Dermis blood vessel endothelial cell (primary cell): ENCODE measurements at regions not wholly inside any gene's neighbourhood (a gene's known extent, or its start where the extent isn't known, plus 50 kb on each side); places are given as distances from the start of the nearest gene placed in this dataset.

Source experiments
- DNase-seq: peaks from one replicate; pipeline ENCODE4 v3.0.0; 2010

GRCh38 chr10:36194276-36194675 lies 552.2 kb upstream of the FZD8 start:
- DNase-seq: no peak

GRCh38 chr10:36191009-36191408 lies 548.9 kb upstream of the FZD8 start:
- no peak for DNase-seq

GRCh38 chr10:36188461-36188860 lies 546.4 kb upstream of the FZD8 start:
- DNase-seq: no peak

DNA sequence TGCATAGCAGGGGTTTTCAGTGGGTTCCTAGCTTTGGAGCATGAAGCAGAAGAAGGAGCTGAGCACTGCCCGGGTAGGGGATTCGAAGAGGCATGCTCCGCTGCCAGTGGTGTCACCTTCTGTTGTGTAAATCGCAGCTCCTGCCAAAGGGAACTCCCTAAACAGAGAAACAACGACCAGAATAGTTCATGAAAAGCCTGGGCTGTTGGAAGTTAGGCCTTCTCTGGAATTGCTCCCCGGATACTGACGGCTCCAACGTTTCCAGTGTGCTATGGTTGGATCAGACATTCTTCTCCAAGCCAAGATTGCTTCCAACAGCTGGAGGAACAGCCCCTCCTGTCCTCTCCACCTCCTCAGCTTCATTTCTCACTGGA lies 546.0 kb upstream of the FZD8 start:
- no peak for DNase-seq

GRCh38 chr10:36187380-36188079 lies 545.4 kb upstream of the FZD8 start:
- no peak for DNase-seq

GRCh38 chr10:36185097-36185496 lies 543.0 kb upstream of the FZD8 start:
- DNase-seq: no peak

DNA sequence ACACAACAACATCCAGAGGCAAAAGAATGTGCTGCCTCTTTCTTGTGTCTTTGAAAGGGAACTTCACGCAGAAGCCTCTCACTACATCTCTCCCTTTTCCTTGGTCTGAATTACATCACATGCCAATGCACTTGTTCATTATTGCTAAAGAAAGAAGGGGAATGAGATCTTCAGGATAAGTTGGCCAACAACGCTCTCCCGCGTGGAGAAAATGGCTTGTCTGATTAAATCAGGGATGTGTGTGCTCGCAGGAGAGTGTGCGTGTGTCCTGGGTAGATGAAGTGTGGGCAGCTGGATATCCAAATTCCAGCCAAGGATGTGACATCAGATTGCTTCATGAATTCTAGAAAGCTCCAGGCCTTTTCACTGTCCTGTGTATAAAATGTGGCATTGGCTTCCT lies 541.6 kb upstream of the FZD8 start:
- DNase-seq: no peak

- DNase-seq: no peak
Measured at GRCh38 chr10:36183056-36183455, 541.0 kb upstream of the FZD8 start.

- no peak for DNase-seq
Measured at GRCh38 chr10:36182606-36183005, 540.5 kb upstream of the FZD8 start.

DNA sequence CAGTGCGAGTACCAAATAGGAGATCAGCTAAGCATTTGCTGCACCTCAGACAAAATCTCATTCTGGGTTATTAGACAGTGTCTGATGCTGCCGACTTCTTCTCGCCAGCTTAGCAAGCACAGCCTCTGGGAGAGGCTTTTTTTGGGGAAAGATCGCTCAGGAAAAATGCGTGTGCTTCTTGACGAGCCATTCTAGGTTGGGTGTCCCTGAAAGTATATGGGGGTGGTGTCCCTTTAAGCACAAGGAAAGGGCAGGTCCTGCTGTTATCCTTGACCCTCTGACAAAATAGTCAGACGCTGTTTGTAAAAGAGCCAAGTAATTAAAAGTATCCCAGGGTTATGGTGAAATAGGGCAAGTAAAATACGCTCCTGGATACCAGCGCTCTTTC lies 540.1 kb upstream of the FZD8 start:
- no peak for DNase-seq

DNA sequence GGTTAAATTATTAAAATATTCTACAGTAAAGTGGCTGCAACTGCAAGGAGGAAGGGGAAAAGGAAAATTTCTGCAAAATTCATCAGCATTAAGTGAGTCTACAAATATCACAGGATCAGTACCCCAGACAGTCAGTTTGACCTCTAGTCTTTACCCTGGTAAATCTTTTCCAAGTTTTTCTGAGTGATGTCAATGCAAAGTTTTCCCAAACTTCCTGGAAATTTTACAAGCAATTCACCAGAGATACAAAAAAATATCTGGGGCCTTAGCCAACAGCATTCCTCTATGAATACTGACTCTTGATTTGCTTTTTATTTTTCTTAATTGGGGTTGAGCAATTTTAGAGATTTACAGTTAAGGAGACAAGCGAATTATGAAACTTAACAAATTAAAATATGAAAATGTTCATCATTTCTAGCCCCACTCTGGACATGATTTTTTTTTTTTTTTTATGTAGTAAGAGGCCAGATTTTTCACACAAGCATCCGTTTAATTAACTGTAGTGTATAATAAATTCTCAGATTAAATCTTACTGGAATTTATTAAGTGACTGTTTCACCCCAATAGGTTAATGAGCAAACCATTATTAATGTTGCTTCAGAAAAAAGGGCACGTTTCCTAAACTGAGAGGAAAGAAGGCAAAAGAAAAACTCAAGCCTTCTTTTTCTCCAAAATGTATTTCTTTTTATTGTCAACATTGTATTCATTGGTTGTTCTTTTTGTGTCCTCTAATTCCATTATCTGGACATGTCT lies 539.5 kb upstream of the FZD8 start:
- DNase-seq: peak; percentile 12

- no peak for DNase-seq
Measured at GRCh38 chr10:36178616-36179015, 536.5 kb upstream of the FZD8 start.

- DNase-seq: no peak
Measured at GRCh38 chr10:36177071-36177470, 535.0 kb upstream of the FZD8 start.

- DNase-seq: no peak
Measured at GRCh38 chr10:36175954-36176353, 533.9 kb upstream of the FZD8 start.

GRCh38 chr10:36173364-36173763 lies 531.3 kb upstream of the FZD8 start:
- peak; percentile 93 for DNase-seq

DNA sequence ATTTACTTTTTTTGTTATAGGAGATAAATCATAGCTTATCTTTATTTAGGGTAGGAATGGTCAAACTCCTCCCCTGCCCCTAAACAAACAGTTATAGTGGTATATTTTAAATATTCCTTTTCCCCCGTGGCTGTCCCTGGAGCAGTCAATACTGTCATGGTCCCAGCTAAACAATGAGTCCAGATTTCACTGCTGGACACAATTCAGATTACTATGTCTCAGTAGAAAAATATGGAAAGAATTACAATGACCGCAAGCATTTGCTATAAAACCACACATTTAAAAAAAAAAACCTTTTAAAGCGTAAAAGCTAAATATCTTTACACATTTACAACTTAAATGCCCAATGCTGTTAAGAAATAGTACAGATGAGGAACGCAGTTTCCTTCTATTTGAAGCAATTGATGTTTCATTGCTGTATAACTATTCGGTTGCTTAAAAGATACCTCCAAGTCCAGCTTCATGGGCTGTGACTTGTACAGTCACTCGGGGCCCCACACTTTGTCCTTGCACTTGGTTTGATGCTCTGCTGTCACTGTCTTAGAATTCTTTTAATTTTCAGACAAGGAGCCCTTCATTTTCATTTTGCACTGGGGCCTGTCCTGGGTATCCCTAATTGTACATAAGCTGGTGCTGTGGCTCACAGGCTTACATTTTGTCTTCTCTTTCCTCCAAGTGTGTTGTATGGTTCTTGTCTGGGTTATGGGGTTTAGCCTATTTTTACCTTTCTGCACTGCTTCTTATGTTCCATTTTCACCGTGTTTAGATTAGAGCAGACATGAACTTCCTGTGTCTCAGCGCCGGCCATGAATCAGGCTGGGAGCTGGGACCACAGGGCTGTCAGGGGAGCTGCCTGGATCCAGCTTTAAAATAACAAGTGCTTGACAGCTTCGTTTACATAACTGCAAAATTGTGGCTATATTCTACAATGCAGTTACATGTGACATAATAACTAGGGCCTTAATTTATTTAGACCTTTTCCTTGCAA lies 530.2 kb upstream of the FZD8 start:
- peak; percentile 67 for DNase-seq

- no peak for DNase-seq
Measured at GRCh38 chr10:36171556-36171952, 529.5 kb upstream of the FZD8 start.

DNA sequence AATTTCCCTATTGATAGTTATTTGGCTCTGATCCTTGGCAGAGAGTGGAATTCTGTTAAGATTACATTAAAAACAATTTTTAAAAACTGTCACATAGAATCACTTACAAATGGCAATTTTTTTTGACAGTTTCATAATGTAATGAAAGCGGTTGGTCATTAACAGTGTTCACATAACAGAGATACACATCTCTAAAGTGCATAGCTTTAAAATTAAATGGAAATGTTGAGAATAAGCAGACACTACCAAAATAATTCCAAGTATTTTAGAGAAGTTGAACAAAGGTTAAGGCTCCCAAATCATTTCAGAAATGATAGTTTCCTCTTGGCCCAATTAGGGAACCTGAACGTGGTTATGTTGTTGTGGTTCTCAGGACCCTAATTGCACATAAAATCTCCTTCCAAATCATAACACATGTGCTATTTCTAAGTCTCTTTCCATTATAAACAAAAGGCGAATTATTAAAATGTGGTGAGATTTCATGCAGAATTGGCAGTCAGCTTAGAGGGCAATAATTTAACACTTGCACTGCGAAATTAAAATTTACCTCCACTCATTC lies 528.9 kb upstream of the FZD8 start:
- no peak for DNase-seq

- no peak for DNase-seq
Measured at GRCh38 chr10:36170142-36170719, 528.1 kb upstream of the FZD8 start.

GRCh38 chr10:36168777-36169176 lies 526.7 kb upstream of the FZD8 start:
- DNase-seq: no peak

GRCh38 chr10:36164556-36165504 lies 522.7 kb upstream of the FZD8 start:
- DNase-seq: no peak
